ENCODE measurements at regions not wholly inside any gene's neighbourhood (a gene's known extent, or its start where the extent isn't known, plus 50 kb on each side); places are given as distances from the start of the nearest gene placed in this dataset.
"Not testable (repeated sequence)": the region's sequence is repeated elsewhere in the genome, so short reads cannot be mapped to it uniquely, and the experiment has no call there.

- DNase-seq (ENCODE audit: low read depth), result not testable (repeated sequence)
Observed at GRCh38 chr1:83239568-83239967, 759.4 kb downstream of the TTLL7 start.

DNA sequence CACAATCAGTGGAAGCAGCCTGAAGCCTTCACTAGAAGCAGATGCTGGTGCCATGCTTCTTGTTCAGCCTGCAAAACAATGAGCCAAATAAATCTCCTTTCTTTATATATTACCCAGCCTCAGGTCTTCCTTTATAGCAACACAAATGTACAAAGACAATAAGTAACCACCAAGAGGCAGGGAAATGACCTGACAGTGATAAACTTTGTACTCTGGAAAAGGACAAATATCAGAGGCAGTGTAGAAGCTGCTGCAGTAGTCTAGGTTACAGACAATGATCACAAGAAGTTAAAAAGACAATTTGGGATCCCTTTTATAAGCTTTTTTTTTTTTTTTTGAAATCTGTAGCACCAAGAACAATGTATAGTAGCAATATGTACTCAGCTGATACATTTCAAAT lies 760.3 kb downstream of the TTLL7 start:
- DNase-seq (ENCODE audit: low read depth), result not testable (repeated sequence)

GRCh38 chr1:83219788-83220187 lies 779.1 kb downstream of the TTLL7 start:
- not testable (repeated sequence) for DNase-seq (ENCODE audit: low read depth)

- not testable (repeated sequence) for DNase-seq (ENCODE audit: low read depth)
Observed at GRCh38 chr1:83218036-83218716, 780.8 kb downstream of the TTLL7 start.

GRCh38 chr1:83214317-83214716 lies 784.6 kb downstream of the TTLL7 start:
- DNase-seq (ENCODE audit: low read depth), result not testable (repeated sequence)

GRCh38 chr1:83213648-83214047 lies 785.3 kb downstream of the TTLL7 start:
- DNase-seq (ENCODE audit: low read depth), result not testable (repeated sequence)

DNA sequence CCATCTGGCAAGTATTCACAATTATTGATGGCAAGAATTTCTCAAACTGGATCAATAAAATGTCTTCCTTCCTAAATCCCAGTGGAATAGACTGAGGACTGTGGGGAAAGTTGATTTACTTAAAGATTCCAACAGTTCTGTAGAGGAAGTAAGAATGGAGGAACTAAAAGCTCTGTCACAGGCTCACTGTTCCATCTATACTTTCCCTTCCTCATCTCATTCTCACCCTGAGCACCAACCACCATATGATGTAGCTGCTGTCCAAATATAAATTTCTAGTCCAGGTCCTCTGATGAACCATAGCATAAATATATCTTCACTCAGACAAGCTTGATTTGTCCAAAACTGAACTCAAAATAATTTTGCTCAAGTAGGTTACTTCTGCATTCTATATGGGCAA lies 786.9 kb downstream of the TTLL7 start:
- DNase-seq (ENCODE audit: low read depth), result not testable (repeated sequence)

- not testable (repeated sequence) for DNase-seq (ENCODE audit: low read depth)
Observed at GRCh38 chr1:83208540-83208939, 790.4 kb downstream of the TTLL7 start.

GRCh38 chr1:83194610-83195009 lies 804.3 kb downstream of the TTLL7 start:
- DNase-seq (ENCODE audit: low read depth), result not testable (repeated sequence)

- not testable (repeated sequence) for DNase-seq (ENCODE audit: low read depth)
Observed at GRCh38 chr1:83182033-83182728, 816.8 kb downstream of the TTLL7 start.

DNA sequence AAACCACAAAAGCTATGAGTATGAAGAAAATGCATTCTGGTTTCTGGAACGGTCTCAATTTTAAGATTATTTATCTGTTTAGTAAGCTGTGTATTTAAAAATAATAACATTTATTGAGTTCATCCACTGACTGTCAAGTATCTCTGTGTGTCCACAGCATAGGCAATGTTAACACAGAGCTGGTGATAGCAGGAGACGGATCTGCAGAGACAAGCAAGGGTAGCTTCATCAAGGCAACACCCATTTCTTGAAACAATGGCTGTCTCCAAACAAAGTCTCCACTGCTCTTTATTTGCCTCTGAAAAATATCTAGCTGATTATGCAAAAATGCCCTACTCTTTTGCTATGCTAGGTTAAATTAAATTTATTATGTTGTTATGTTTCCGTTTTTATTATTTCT lies 818.3 kb downstream of the TTLL7 start:
- DNase-seq (ENCODE audit: low read depth), result not testable (repeated sequence)

GRCh38 chr1:83167634-83168033 lies 831.3 kb downstream of the TTLL7 start:
- not testable (repeated sequence) for DNase-seq (ENCODE audit: low read depth)

GRCh38 chr1:83163879-83164475 lies 835.0 kb downstream of the TTLL7 start:
- DNase-seq (ENCODE audit: low read depth), result not testable (repeated sequence)

DNA sequence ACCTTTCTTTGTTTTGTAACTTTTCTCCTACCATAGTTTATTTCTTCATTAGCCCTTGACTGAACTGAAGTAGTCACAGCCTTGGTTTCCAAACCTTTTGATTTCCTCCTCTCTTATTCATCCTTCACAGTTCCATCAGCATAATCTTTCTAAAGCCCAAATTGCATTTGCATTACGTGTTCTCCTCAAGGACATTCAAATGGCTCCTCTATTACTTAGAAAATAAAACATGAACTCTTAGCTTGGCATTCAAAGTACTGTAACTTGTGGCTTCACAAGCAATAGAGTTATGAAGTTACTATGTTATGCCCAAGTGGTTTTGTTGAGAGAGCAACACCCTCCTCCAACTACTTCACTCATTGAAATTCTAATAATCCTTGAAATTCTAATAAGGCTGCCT lies 840.0 kb downstream of the TTLL7 start:
- not testable (repeated sequence) for DNase-seq (ENCODE audit: low read depth)

- DNase-seq (ENCODE audit: low read depth), result not testable (repeated sequence)
Observed at GRCh38 chr1:83154306-83154705, 844.6 kb downstream of the TTLL7 start.

DNA sequence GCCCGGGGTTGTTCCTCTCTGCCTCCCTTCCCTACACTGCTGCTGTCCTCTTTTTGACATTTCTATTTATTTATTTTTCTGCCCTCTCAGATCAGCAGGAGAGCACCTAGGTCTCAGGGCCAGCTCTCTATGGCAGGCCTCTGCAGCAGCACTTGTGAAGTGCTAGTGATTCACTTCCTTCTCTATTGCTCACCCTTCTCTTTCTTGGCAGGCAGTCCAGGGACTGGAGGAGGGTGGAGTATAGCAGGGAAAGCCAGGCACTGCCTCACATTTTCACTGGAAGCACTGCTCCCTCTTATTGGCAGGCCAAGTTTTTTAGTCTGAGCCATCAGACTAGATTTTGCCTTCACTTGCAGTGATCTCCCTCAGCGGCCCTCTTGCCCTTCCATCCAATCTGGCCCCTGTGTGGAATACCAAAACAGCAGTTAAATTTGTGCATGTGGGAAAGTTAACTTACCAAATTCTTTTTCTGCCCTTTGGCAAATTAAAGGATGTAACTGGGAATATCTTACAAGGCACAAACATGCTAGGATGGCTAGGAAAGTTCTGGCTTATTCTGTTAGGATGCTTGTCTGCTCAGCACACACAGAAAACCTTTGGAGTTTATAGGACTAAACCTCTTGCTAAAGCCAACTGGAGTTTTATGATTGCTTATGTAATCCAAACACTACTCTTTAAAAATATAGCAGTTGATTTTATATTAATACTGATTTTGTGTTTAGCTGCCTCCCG lies 847.6 kb downstream of the TTLL7 start:
- peak; percentile 26 for DNase-seq (ENCODE audit: low read depth)

GRCh38 chr1:83150479-83150878 lies 848.5 kb downstream of the TTLL7 start:
- not testable (repeated sequence) for DNase-seq (ENCODE audit: low read depth)

GRCh38 chr1:83145820-83146219 lies 853.1 kb downstream of the TTLL7 start:
- not testable (repeated sequence) for DNase-seq (ENCODE audit: low read depth)

- DNase-seq (ENCODE audit: low read depth), result not testable (repeated sequence)
Observed at GRCh38 chr1:83142802-83143201, 856.1 kb downstream of the TTLL7 start.

DNA sequence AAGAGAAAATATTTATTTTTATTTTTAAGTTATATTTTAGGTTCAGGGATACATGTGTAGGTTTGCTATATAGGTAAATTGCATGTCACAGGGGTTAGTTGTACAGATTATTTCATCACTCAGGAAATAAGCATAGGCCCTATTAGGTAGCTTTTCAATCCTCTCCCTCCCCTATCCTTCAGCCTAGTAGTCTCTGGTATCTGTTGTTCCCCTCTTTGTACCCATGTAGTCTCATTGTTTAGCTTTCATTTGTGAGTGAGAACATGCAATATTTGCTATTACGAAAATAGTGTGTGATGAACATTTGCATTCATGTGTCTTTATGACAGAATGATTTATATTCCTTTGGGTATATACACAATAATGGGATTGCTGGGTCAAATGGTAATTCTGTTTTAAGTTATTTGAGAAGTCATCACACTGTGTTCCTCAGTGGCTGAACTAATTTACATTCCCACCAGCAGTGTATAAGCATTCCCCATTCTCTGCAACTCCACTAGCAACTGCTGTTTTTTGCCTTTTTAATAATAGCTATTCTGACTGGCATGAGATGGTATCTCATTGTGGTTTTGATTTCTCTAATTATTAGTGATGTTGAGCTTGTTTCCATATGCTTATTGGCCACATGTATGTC lies 863.3 kb downstream of the TTLL7 start:
- not testable (repeated sequence) for DNase-seq (ENCODE audit: low read depth)

DNA sequence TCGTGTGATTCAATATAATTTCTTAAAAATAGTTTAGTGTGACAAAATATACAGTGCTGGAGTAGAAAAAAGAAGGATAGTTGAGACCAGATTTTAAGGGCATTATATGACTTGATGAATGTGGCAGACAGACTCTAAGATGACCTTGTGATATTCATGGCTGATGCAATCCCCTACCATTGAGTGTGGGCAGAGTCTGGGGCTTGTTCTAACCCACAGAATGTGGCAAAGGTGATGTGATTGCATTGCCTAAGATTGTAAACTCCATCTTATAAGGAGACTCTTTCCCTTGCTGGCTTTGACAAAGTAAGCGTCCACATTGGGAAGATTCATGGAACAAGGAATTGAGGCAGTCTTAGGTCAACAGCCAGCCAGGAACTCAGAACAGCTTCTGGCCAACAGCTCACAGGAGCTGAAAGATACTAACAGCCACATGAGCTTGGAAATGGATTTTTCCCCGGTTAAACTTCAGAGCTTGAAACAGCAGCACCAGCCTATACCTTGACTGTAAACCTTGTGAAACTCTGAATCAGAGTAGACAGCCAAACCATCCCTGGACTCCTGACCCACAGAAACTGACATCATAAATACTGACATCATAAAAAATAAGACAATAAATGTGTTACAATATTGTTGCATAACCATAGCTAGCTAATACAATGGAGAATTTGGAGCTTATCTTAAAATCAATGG lies 864.5 kb downstream of the TTLL7 start:
- DNase-seq (ENCODE audit: low read depth), result not testable (repeated sequence)

All from ELR (cell line).